Breast epithelium (tissue), 3 donors: ENCODE measurements at regions not wholly inside any gene's neighbourhood (a gene's known extent, or its start where the extent isn't known, plus 50 kb on each side); places are given as distances from the start of the nearest gene placed in this dataset.

Experiments used
- CTCF ChIP-seq, 3 donors: fragments of 450-650 bp; IDR thresholded peaks; one replicate each; pipeline ENCODE4 v1.5.1; 2016 to 2017; ENCODE audit warnings: antibody characterized with exemption in 3 of 3, mild to moderate bottlenecking in 3 of 3, moderate library complexity in 3 of 3
- POLR2A ChIP-seq: fragments of 450-650 bp; IDR thresholded peaks from one replicate; pipeline ENCODE4 v1.6.1; 2016; ENCODE audit warnings: antibody characterized with exemption, mild to moderate bottlenecking, moderate library complexity
- POLR2AphosphoS5 ChIP-seq, 3 donors: sonication (generic); formaldehyde crosslinking; IDR thresholded peaks; one replicate each; pipeline ENCODE4 v1.6.1; 2017; ENCODE audit warnings: antibody characterized with exemption in 3 of 3

DNA sequence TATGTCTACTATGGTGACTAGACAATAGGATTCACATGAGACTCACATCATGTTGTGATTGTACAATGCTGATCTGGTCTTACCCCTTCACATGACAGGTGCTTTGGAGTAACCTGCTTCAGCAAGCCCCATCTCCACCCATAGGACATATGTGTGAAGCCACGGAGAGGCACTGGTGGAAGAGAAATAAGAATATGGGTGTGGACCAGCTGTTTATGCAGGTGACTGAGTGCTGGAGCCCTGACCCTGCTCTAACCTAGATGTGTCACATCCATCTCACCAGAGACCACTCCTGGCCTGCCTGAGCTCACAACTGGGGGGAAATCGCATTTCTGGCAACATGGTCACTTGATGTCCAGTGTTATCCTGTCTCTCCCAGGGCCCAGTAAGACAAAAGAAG is 119.7 kb downstream of the GGTLC2 start:
- TF ChIP-seq POLR2AphosphoS5 (IDR thresholded peaks at IDR 0.05) (no peak), CTCF (IDR thresholded peaks at IDR 0.05) (no peak), POLR2A (no peak)
